HG02973 (cell line): ENCODE measurements at regions not wholly inside any gene's neighbourhood (a gene's known extent, or its start where the extent isn't known, plus 50 kb on each side); places are given as distances from the start of the nearest gene placed in this dataset.
"Not testable (repeated sequence)": the region's sequence is repeated elsewhere in the genome, so short reads cannot be mapped to it uniquely, and the experiment has no call there.

Source experiments
- ATAC-seq: cut with Tn5 transposase; IDR thresholded peaks from one replicate; pipeline ENCODE4 v1.9.1; 2021; ENCODE audit warnings: moderate library complexity; ENCODE audit not compliant: unreplicated experiment

DNA sequence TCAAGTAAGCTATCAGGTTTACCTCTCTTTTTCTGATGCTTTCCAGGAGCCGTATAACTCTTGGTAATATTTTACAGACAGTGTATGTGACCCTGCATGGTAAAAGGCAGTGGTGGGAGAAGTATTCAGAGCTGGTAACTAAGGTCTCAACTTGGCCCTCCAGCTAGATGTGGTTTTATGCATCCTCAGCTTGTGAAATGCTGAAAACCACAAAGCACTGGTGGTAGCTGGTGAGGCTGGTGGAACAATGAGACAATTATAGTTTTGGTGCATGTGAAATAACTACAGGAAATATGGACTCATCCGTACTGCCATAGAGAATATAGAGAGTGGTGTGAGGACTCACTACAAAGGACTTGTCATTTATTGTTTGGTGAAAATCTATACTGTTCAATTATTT is 383.0 kb upstream of the PCDH15 start:
- no peak for ATAC-seq

DNA sequence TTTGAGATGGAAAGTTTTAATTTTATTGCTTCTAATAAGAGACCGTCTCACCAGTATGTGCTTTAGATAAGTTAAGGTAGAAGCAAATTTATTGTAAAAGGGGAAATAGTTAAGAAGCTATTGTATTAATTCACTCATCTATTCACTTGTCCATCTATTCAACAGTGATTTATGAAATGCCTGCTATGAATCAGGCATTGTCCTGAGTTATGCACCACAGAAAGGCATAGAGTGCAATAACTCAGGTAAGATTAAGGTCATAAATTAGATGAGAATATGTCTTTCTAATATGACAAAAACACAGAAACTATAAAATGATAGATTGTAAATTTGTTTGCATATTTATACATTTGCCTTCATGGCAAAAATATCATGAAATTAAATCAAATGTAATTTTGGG is 379.3 kb upstream of the PCDH15 start:
- ATAC-seq, result no peak

DNA sequence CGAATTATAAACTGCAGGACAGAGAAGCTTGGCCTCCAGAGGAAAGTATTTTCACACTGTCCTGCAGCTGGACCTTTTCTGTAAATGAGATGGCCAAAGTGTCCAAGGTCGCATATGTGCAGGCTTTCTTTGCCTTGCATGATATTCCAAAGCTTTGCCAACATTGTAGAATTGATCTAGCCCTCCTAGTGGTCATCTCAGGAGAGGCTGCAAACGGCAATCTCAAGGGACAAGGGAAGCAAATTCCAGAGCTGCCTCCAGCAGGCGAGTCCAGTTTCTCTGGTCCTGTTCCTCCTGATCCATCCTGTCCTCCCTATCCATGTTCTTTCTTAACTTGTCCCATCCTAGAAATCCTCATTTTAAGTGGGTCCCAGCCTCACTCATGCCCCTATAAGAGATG is 373.4 kb upstream of the PCDH15 start:
- ATAC-seq, result no peak

DNA sequence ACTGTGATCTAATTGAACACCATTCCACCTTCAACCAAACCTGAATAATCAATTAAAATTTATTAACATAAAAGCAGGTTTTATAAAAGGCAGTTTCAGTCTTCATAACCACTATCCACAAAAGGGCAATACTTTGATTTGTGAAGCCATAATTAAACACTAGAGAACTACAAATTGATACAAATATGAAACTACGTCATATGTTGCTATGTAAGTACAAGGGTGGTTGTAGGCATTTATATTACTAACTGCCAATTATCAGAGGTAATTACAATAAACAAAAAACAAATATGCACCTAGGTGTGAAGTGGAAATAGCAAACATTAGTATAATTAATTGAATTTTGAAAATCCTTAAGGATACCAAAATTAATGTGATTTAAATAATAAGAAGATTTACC is 368.5 kb upstream of the PCDH15 start:
- ATAC-seq, result no peak

DNA sequence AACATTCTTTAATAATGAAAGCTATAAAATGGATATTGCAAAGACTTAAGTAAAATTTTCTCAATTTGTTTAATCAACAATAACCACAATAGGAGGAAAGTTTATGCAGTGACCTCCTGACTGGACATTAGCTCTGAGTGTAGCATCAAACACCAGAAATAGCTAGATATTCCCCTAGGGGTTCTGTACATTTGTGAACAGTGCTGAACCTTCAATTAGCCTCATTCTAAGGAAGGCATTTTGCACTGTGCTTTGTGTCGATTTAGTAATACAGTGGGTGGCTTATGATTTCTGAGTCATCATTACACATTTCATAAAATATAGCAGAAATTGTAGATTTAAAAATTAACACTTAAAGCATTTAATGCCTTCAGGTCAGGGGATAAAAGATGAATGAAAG is 367.3 kb upstream of the PCDH15 start:
- no peak for ATAC-seq

DNA sequence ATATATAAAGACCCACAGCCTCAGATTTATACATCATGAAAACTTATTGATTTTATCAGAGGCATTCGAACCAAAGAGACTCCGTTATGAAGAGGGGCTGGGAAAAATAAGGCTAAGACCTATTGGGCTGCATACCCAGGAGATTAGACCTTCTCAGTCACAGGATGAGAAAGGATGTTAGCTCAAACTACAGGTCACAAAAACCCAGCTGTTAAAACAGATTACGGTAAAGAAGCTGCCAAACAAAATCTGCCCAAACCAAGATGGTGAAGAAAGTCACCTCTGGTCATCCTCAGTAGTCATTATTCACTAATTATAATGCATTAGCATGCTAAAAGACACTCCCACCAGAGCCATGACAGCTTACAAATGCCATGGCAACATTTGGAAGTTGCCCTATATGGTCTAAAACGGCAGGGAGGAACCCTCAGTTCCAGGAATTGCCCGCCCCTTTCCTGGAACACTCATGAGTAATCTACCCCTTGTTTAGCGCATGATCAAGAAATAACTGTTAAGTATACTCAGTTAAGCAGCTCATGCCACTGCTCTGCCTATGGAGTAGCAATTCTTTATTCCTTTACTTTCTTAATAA is 362.5 kb upstream of the PCDH15 start:
- ATAC-seq, result no peak

DNA sequence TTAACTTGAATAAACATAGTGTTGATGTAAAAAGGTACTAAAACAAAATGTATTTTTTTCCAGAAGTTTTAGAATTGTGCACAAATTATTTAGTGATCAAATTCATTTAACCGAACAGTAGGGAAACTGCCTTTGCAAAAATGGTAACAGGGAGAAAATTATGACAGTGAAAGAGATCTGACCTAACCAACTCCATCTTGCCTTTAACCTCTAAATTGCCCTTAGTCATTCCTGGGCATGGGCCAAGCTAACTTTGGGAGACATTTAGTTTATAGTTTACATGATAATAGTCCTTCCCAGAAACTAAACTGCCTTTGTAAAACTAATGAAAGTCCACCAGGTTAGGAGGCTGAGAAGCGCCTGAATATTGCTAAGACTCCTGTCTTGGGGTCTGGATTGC is 361.3 kb upstream of the PCDH15 start:
- ATAC-seq, result not testable (repeated sequence)

DNA sequence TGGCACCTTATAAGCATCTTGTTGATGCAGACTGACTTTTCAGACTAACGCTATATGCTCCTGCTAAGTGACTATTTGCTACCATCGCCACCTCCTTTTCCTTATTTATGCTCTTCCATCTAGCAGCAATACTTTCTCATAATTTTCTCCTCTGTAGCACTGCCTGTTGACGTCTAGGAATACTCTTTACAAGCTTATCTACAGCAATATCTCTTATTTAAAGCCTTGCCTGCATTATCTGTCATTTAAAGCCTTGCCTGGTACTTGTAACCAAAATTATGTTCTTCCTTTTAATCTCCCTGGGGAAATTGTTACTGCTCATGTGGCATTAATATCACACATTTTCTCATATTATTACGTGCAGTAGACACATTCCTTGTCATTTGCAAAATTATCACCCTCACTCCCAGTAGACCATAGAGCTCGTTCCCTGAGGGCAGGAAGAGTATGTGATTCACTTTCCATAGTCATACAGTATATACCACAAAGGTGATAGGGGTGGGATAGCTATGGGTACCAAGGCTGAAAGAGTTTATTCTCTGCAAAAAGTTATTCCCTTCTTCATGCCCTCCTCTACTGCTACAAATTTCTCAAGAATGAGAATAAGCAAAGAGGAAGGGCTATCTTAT is 359.7 kb upstream of the PCDH15 start:
- no peak for ATAC-seq

DNA sequence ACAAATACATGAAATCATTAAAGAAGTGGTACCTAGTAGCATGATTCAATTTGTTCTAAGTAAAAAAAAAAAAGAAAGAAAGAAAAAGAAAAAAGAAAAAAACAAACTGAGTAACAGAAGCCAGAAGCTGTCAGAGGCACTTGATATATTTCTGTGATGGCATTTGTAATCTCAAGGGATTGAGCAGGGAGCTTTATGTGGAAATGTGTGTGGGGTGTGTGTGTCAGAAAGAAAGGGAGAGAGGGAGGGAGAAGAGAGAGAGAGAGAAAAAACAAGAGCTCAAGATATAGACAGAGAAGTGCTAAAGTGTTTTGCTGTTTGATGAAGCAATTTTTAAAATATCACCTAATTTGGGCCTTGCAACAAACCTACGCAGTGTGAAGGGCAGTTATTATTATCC is 357.6 kb upstream of the PCDH15 start:
- ATAC-seq, result no peak

DNA sequence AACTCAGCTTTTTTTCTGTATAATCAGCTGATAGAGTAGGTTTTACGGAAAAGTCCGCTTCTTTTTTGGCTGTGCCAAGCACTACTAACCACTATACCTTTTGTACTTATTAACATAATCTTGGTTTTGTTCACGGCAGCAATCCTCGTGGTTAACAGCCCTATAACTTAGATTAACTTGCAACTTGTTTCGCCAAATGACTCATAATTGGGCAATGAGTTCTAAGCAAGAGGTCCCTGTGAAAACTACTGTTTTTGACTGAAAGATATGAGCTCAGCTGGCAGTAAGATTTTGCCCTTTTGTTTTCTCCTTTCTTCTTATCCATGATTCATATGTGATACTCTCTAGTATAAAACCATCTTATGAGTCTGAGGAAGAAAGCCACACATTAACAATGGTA is 345.0 kb upstream of the PCDH15 start:
- ATAC-seq, result no peak

DNA sequence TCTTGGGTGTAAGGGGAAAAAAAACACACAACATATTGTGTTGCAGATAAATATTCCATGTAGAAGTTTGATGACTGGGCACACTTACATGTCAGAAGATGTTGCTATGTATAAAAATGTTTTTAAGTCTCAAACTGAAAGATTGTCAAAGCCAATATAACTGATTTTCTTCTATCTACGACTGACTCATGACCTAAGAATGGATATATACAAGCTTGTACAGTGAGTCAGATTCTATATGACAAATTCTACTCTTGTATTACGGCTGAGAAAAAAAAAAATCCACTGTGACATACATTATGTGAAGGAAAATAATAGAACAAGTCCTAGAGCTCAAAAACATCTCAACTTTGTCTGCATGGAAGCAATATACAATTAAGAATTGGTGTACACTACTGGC is 343.0 kb upstream of the PCDH15 start:
- no peak for ATAC-seq

DNA sequence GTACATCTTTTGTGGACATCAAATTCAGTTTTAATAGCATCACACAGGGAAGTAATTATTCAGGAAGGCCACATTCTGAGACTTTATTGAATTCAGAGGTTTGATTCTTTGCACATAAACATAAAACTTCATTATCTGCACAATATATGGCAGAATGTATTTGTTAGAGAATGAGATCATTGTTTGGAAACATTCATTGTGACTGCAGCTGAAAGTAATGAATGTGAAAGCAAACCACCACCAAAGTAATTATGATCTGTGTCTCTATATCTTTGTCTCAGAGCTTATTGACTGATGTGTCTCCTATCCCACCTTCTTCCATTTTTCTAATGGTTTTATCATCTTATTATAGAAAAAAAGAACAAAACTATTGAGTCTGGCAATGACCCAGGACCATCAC is 340.9 kb upstream of the PCDH15 start:
- ATAC-seq, result no peak

DNA sequence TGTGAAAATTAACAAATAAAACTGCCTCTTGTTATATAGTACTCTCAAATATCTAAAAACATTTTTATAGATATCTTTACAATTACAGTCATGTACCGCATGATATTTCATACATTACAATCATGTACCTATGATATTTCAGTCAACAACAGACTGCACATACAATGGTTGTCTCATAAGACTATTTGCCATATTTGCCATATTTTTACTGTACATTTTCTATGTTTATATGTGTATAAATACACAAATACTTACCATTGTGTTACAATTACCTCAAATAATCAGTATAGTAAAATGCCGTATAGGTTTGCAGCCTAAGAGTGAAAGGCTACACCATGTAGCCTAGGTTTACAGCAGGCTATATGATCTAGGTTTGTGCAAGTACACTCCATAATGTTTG is 336.0 kb upstream of the PCDH15 start:
- no peak for ATAC-seq

DNA sequence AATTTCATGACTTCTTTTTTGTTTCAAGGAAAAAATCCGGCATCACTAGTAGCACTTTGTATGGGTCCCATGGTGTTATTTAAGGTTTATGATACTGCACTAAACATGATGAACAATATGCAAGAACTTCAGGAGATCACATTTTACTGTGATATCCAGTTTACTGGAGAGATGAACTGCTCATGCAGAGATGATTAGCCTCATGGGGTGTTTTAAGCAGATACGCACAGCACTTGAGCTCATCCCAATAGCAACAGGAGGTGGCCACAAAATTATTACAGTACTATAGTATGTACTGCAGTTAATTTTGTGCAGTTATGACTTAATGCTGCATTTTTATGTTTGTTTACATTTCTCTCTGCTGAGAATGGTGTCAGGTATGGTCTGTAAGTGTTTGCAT is 303.7 kb upstream of the PCDH15 start:
- ATAC-seq, result no peak

DNA sequence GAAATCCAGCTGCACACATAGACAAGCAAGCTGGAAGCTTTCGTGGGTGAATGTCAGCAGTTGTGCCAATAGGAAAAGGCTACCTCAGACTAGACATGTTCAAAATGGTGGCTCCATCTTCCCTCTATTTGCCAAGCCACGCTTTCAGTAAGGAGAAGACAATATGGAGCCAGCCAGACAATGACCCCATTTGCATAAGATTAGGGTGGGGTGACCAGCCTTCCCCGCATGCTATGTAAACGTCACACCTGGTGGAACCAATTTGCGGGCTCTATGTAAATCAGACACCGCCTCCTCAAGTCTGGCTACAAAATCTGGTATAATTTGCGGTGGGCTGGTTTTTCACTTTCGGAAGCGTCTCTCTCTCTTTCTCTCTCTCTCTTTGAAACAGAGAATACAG is 297.4 kb upstream of the PCDH15 start:
- no peak for ATAC-seq

DNA sequence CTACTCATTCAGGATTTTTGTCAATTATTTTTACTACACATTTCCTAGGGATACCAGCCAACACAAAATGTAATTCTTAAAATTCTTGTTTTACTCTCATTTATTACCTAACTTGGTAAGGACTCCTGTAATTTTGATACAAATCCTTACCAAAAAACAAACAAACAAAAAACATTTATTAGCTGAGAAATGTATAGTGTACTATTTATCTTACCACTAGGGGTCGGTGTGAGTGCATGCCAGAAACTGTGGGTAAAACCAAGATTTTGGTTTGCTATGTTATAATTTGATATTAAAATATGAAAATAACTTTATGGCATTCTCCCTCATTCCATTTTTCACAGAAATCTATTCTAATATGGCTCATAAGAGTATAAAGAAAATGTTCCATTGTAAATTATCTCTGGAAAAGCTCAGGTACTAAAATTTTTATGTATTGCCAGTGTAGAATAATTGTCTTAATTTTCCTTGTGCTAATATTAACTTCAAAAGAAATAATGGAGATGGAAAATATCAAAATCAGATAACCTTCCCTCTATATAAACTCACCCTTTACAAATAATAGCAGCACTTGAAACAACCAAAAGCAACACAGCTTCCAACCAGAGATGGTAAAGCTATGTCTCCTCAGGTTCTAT is 290.8 kb upstream of the PCDH15 start:
- peak; percentile 56 for ATAC-seq

DNA sequence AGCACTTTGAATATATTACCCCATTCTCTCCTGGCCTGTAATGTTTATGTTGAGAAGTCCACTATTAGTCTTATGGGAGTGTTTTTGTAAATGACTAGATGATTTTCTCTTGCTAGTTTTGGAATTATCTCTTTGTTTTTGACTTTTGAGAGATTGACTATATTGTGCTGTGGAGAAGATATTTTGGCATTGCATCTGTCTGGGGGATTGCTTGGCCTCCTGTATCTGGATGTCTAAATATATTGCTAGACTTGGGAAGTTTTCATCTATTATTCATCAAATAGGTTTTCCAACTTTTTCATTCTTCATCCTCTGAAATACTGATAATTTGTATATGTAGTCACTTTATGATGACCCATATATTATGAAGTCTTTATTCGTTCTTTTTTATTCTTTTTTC is 277.1 kb upstream of the PCDH15 start:
- no peak for ATAC-seq

DNA sequence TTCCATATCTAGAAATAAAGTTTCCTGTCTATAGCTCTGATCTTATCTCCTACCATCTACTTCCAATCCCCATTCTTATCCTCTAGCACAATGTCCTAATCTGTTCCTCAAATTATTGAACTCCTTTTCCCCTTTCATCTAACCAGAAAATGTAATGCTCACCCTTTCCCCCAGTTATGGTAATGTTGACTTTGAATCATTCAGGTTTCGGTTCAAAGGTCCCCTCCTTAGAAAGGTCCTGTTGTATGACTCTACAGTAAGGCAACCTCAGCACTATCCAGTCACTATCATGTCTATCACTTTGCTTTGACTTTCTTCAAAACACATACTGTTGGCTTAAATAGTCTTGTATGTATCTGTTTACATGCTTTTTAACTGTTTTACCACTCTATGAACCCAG is 264.2 kb upstream of the PCDH15 start:
- no peak for ATAC-seq

DNA sequence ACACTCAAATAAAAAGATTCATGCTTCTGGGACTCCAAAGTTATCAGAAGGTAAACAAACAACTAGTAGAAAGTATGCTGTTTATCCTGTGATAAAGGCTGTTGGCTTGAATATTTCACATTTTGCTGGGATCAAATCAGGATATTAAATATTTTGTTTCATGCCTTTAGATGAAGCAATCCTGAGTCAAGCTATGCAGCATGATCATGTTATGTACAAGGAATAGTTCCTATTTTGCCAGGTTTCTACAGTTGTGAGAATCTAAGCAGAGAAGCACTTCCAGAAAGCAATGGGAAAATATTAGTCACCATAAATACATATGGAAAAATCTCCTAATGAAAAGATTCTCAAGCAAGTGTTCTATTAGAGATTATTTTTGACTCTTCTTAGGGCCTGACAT is 262.8 kb upstream of the PCDH15 start:
- ATAC-seq, result no peak

DNA sequence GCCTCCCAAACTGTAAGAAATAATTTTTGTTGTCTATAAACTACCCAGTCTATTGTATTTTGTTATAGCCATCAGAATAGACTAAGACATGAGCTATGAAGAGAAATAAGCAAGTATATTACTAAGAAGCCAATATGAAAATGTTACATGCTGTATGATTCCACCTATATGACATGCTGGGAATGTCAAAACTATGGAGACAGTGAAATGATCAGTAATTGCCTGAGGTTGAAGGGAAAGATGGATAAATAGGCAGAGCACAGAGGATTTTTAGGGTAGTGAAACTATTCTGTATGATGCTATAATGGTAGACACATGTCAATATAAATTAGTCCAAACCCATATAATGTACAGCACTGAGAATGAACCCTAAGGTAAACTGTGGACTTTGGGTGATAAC is 261.3 kb upstream of the PCDH15 start:
- ATAC-seq, result no peak

DNA sequence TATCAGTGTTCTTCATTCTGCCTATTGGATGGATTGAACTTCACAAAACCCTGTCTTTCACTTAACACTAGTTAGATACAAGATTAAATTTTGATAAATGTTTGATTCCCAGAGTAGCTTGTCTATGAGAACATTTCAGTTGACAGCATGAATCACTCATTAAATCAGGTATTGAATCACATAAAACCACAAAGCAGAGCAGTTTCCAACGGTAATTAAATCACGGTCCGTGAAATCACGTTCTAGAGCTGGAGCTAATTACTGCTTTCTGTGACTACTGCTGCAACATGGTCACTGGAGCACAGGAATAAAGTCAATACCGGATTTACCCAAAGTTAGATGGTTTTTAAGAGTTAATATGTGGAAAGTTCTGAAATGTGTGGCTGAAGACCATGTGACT is 257.8 kb upstream of the PCDH15 start:
- ATAC-seq, result no peak

DNA sequence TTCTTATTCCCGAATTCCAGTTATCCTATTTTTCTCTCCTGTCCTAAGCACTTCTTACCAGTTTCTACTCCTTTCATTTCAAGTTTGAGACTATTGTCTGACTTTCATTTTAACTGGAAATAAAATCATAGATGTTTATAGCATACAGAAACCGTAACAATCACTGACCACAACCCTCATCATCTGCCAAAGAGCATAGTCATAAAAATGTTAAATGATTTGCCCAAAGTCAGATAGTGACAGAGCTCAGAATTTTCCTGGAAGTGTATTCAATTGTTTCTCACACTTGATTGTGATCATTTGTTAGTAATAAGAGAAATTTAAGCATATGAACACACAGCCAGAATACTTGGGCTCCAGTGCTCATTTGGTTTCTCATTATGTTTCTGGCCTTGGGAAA is 250.5 kb upstream of the PCDH15 start:
- no peak for ATAC-seq
